CD14-positive monocyte (primary cell): ENCODE measurements at regions not wholly inside any gene's neighbourhood (a gene's known extent, or its start where the extent isn't known, plus 50 kb on each side); places are given as distances from the start of the nearest gene placed in this dataset.

Experiments
- DNase-seq, 3 donors: peaks; one replicate each; pipeline ENCODE4 v3.0.0-alpha.2; 2011 to 2022
- H2AFZ ChIP-seq: 2 replicates; pipeline ENCODE4 v1.6.0; 2012; ENCODE audit warnings: mild to moderate bottlenecking, low read depth, low read length, inconsistent platforms; ENCODE audit not compliant: insufficient read depth, poor library complexity, severe bottlenecking
- H3K27ac ChIP-seq, 2 donors: 1 replicate in 1 of 2; 2 replicates in 1 of 2; pipeline ENCODE4 v1.5.1; 2012 to 2013; ENCODE audit warnings: low read length in 2 of 2, control low read depth in 1 of 2, inconsistent platforms in 1 of 2, low read depth in 1 of 2, mild to moderate bottlenecking in 1 of 2
- H3K27me3 ChIP-seq, 2 donors: one replicate each; pipeline versions ENCODE4 v1.6.0 to v1.6.1; 2011 to 2013; ENCODE audit warnings: low read length in 2 of 2; ENCODE audit not compliant: control insufficient read depth in 2 of 2, insufficient read depth in 2 of 2
- H3K36me3 ChIP-seq, 2 donors: replicated peaks in 1 of 2; 1 replicate in 1 of 2; 2 replicates in 1 of 2; pipeline versions ENCODE4 v1.5.1 to v1.6.1; 2012 to 2013; ENCODE audit warnings: low read length in 2 of 2, control low read depth in 1 of 2, inconsistent platforms in 1 of 2, mild to moderate bottlenecking in 1 of 2; ENCODE audit not compliant: insufficient read depth in 2 of 2, control insufficient read depth in 1 of 2
- H3K4me1 ChIP-seq, 2 donors: 1 replicate in 1 of 2; 2 replicates in 1 of 2; pipeline versions ENCODE4 v1.5.1 to v1.6.1; 2012 to 2013; ENCODE audit warnings: low read length in 2 of 2, control low read depth in 1 of 2, inconsistent platforms in 1 of 2, mild to moderate bottlenecking in 1 of 2, moderate library complexity in 1 of 2; ENCODE audit not compliant: insufficient read depth in 2 of 2, control insufficient read depth in 1 of 2
- H3K4me2 ChIP-seq: replicated peaks from 2 replicates; pipeline ENCODE3; 2012; ENCODE audit warnings: low read length, moderate library complexity, mild to moderate bottlenecking; ENCODE audit not compliant: poor library complexity, severe bottlenecking; ENCODE audit errors: extremely low read depth
- H3K4me3 ChIP-seq, 3 experiments: fragments of 200-600 bp in 1 of 3; sonication (generic) in 1 of 3; replicated peaks in 1 of 3; 1 replicate in 2 of 3; 2 replicates in 1 of 3; pipeline ENCODE4 v1.5.1; 2011 to 2013; ENCODE audit warnings: low read length in 3 of 3, mild to moderate bottlenecking in 3 of 3, control low read depth in 2 of 3, low read depth in 2 of 3, inconsistent platforms in 1 of 3, moderate library complexity in 1 of 3
- H3K79me2 ChIP-seq: 2 replicates; pipeline ENCODE4 v1.6.0; 2012; ENCODE audit warnings: mild to moderate bottlenecking, control low read depth, inconsistent platforms, low read length, moderate library complexity; ENCODE audit not compliant: insufficient read depth
- H3K9ac ChIP-seq: 2 replicates; pipeline ENCODE4 v1.6.0; 2017; ENCODE audit warnings: low read length, mild to moderate bottlenecking; ENCODE audit not compliant: insufficient read depth, poor library complexity, severe bottlenecking
- H3K9me3 ChIP-seq, 2 donors: replicated peaks in 1 of 2; 1 replicate in 1 of 2; 2 replicates in 1 of 2; pipeline versions ENCODE4 v1.5.1 to v1.6.1; 2012 to 2013; ENCODE audit warnings: low read length in 2 of 2, control low read depth in 1 of 2; ENCODE audit not compliant: control insufficient read depth in 1 of 2, insufficient read depth in 1 of 2
- H4K20me1 ChIP-seq: 2 replicates; pipeline ENCODE4 v1.6.0; 2012; ENCODE audit warnings: mild to moderate bottlenecking, low read length, control low read depth, moderate library complexity; ENCODE audit not compliant: insufficient read depth
- H3K27ac Mint-ChIP-seq, 7 donors: one replicate each; pipeline ENCODE4 v1.8.0; 2020; ENCODE audit warnings: mild to moderate bottlenecking in 7 of 7, mixed read lengths in 7 of 7, moderate library complexity in 6 of 7, inconsistent platforms in 2 of 7
- H3K27me3 Mint-ChIP-seq, 3 donors: one replicate each; pipeline ENCODE4 v1.8.0; 2021 to 2022; ENCODE audit warnings: low read depth in 3 of 3, mild to moderate bottlenecking in 3 of 3, mixed read lengths in 3 of 3, moderate library complexity in 3 of 3, inconsistent platforms in 1 of 3
- H3K36me3 Mint-ChIP-seq, 2 donors: one replicate each; pipeline ENCODE4 v1.8.0; 2020; ENCODE audit warnings: mixed read lengths in 2 of 2, inconsistent platforms in 1 of 2, mild to moderate bottlenecking in 1 of 2
- H3K4me1 Mint-ChIP-seq: one replicate; pipeline ENCODE4 v1.8.0; 2020; ENCODE audit warnings: mild to moderate bottlenecking, mixed read lengths
- H3K4me3 Mint-ChIP-seq, 2 donors: one replicate each; pipeline ENCODE4 v1.8.0; 2020; ENCODE audit warnings: mild to moderate bottlenecking in 2 of 2, mixed read lengths in 2 of 2, moderate library complexity in 1 of 2
- H3K9me3 Mint-ChIP-seq, 7 donors: one replicate each; pipeline ENCODE4 v1.8.0; 2020 to 2022; ENCODE audit warnings: mixed read lengths in 7 of 7, mild to moderate bottlenecking in 6 of 7, moderate library complexity in 6 of 7, inconsistent platforms in 2 of 7
- WGBS: methylation state at CpG from one replicate; pipeline ENCODE4 v1.1.5; 2013; ENCODE audit warnings: missing lambda C conversion rate; ENCODE audit not compliant: insufficient coverage; 5-methylcytosine and 5-hydroxymethylcytosine counted together
- intact Hi-C, 2 donors: fragments of 100-400 bp; cut with micrococcal nuclease; formaldehyde crosslinking; loops; one replicate each; pipeline versions ENCODE4 v1.15.0 to v1.15.1; 2023
- TF ChIP-seq, protein P1 (sequence below): fragments of 200-600 bp; IDR thresholded peaks from one replicate; pipeline ENCODE4 v1.8.0; 2022; ENCODE audit warnings: antibody characterized with exemption, mild to moderate bottlenecking

DNA sequence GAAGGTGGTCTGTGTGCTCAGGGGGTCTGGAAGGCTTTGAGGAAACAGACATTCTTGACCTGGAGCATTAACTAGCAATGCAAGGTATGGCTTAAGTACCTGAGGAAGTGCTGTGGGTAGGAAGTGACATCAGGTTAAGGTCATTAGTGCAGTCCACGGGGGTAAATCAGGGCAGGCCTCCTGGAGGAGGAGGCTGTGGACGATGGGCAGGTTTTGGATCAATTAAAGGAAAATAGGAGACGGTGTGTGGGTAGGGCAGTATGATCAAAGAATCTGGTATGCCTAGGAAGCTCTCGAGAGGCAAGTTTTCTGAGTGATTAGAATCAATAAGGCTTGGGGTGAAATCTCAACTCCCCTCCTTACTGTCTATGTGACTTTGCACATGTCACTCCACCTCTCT, 295.3 kb downstream of the AACS start:
- H2AFZ ChIP-seq: no peak overlapping the region
- TF ChIP-seq, protein P1, sequence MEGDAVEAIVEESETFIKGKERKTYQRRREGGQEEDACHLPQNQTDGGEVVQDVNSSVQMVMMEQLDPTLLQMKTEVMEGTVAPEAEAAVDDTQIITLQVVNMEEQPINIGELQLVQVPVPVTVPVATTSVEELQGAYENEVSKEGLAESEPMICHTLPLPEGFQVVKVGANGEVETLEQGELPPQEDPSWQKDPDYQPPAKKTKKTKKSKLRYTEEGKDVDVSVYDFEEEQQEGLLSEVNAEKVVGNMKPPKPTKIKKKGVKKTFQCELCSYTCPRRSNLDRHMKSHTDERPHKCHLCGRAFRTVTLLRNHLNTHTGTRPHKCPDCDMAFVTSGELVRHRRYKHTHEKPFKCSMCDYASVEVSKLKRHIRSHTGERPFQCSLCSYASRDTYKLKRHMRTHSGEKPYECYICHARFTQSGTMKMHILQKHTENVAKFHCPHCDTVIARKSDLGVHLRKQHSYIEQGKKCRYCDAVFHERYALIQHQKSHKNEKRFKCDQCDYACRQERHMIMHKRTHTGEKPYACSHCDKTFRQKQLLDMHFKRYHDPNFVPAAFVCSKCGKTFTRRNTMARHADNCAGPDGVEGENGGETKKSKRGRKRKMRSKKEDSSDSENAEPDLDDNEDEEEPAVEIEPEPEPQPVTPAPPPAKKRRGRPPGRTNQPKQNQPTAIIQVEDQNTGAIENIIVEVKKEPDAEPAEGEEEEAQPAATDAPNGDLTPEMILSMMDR: no peak
- Mint-ChIP-seq H3K27me3 (peaks cover 2 to 9% (median 4%) of the 10 kb centered on the region in 3 donors), H3K4me3 (no peak overlapping the region), H3K27ac (no peak overlapping the region), H3K9me3 (no peaks in the 10 kb centered on the region), H3K4me1 (no peaks in the 10 kb centered on the region), H3K36me3 (no peaks in the 10 kb centered on the region)
- H3K4me2 ChIP-seq: no peak overlapping the region
- no peak overlapping the region for H3K27ac ChIP-seq
- no peaks in the 10 kb centered on the region for H3K79me2 ChIP-seq
- no peaks in the 10 kb centered on the region for H3K4me1 ChIP-seq
- no peak for DNase-seq
- 76% methylated on average over 2 of the region's 4 CpGs for WGBS
- intact Hi-C loops: no loop called here
- no peaks in the 10 kb centered on the region for H4K20me1 ChIP-seq
- no peaks in the 10 kb centered on the region for H3K9me3 ChIP-seq
- H3K9ac ChIP-seq: no peak overlapping the region
- no peaks in the 10 kb centered on the region for H3K27me3 ChIP-seq
- no peaks in the 10 kb centered on the region for H3K36me3 ChIP-seq
- H3K4me3 ChIP-seq: no peak overlapping the region

DNA sequence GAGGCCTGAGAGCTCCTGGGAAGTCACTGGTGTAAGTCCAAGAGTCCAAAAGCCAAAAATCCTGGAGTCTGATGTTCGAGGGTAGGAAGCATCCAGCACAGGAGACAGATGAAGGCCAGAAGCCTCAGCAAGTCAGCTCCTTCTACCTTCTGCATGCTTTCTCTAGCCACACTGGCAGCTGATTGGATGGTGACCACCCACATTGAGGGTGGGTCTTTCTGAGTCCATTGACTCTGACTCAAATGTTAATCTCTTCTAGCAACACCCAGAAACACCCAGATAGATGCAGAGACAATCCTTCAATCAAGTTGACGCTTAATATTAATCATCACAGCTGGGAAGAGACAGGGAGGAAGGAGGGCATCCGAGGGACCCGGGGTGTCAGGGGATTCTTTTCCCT, 305.8 kb downstream of the AACS start:
- Histone ChIP-seq H3K36me3 (no peaks in the 10 kb centered on the region), H3K27me3 (peaks cover 0 to 5% of the 10 kb centered on the region in 2 donors), H3K4me2 (no peak overlapping the region), H2AFZ (no peak overlapping the region), H3K4me3 (no peak overlapping the region), H3K4me1 (no peaks in the 10 kb centered on the region), H3K9me3 (no peaks in the 10 kb centered on the region), H3K79me2 (no peaks in the 10 kb centered on the region), H4K20me1 (no peaks in the 10 kb centered on the region), H3K9ac (no peak overlapping the region), H3K27ac (no peak overlapping the region)
- WGBS: 89% methylated on average over 3 of the region's 4 CpGs
- no peak overlapping the region for H3K27ac Mint-ChIP-seq
- peaks cover 5 to 6% (median 5%) of the 10 kb centered on the region in 3 donors for H3K27me3 Mint-ChIP-seq
- H3K36me3 Mint-ChIP-seq: no peaks in the 10 kb centered on the region
- peaks cover 0 to 4% (median 0%) of the 10 kb centered on the region in 7 donors for H3K9me3 Mint-ChIP-seq
- no peak for DNase-seq
- no peaks in the 10 kb centered on the region for H3K4me1 Mint-ChIP-seq
- intact Hi-C loops: no loop called here
- no peak overlapping the region for H3K4me3 Mint-ChIP-seq
- TF ChIP-seq, protein P1: no peak
